Lower lobe of right lung (tissue), 2 donors: ENCODE measurements at regions not wholly inside any gene's neighbourhood (a gene's known extent, or its start where the extent isn't known, plus 50 kb on each side); places are given as distances from the start of the nearest gene placed in this dataset.

Experiments used
- ATAC-seq, 2 donors: fragments of 200-7000 bp; cut with Tn5 transposase; one replicate each; pipeline ENCODE4 v1.9.1; 2020 to 2022; ENCODE audit warnings: mild to moderate bottlenecking in 2 of 2, moderate library complexity in 2 of 2
- DNase-seq: peaks from one replicate; pipeline ENCODE4 v3.0.0-alpha.2; 2020
- H3K27ac ChIP-seq: fragments of 200-600 bp; one replicate; pipeline ENCODE4 v1.8.0; 2022
- H3K27me3 ChIP-seq: fragments of 200-600 bp; one replicate; pipeline ENCODE4 v1.8.0; 2022; ENCODE audit warnings: low read depth
- H3K36me3 ChIP-seq: fragments of 200-600 bp; one replicate; pipeline ENCODE4 v1.8.0; 2022; ENCODE audit warnings: mild to moderate bottlenecking
- H3K4me1 ChIP-seq: fragments of 200-600 bp; one replicate; pipeline ENCODE4 v1.8.0; 2022
- H3K4me3 ChIP-seq: fragments of 200-600 bp; one replicate; pipeline ENCODE4 v1.8.0; 2022; ENCODE audit warnings: mild to moderate bottlenecking
- H3K9me3 ChIP-seq: fragments of 200-600 bp; one replicate; pipeline ENCODE4 v1.8.0; 2022
- CTCF ChIP-seq: fragments of 200-600 bp; IDR thresholded peaks from one replicate; pipeline ENCODE4 v1.8.0; 2022; ENCODE audit warnings: antibody characterized with exemption, mild to moderate bottlenecking
- intact Hi-C: fragments of 100-400 bp; cut with DNase I; formaldehyde crosslinking; loops from one replicate; pipeline ENCODE4 v1.11.0; 2022
- donor health status: DM: no; HTN: yes; CAD: no; lungs with severe emphysema.

DNA sequence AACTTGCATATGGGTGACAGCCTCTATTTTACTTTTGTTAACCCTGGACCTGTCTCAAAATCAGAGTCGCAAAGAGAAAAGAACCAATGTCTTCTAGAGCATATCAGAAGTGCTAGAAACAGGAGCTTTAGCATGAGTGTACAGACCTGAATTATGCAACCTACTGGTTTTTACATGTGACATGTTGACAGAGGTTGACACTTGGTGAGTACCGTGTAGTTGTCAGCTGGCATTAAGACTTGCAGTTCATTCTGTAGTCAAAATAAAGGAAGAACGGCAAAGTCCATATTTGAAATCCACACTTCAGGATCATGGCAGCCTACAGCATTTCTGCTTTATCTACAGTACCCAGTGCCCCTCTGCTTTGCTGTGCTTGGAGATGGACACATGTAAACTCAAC is 291.9 kb upstream of the TENM3 start:
- TF ChIP-seq CTCF = no peak
- Histone ChIP-seq H3K27me3 (no peaks in the 10 kb centered on the region), H3K9me3 (no peaks in the 10 kb centered on the region), H3K27ac (no peak overlapping the region), H3K4me1 (no peaks in the 10 kb centered on the region), H3K36me3 (no peaks in the 10 kb centered on the region), H3K4me3 (no peak overlapping the region)
- DNase-seq (no peak), ATAC-seq (no peak)
- intact Hi-C loops = no loop called here

DNA sequence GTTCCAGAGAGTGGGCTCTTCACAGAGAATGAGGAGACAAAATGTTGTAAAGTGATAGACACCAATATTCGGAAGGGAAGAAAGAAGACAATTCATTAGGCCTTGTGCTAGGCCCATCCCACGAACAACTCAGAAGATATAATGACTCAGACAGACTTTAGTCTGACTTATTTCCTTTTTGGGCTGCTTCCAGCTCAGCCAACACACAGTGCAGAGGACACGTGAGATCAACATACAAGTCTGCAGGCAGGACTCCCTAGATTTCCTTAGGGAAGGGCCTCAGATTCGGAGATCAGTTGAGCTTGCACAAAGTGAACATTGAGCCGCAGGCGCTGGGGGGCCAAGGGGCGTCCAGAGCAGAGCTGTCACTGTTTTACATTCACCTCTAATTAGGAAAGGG is 290.7 kb upstream of the TENM3 start:
- Histone ChIP-seq H3K27ac (no peak overlapping the region), H3K4me1 (no peaks in the 10 kb centered on the region), H3K36me3 (no peaks in the 10 kb centered on the region), H3K9me3 (no peaks in the 10 kb centered on the region), H3K27me3 (no peaks in the 10 kb centered on the region), H3K4me3 (no peak overlapping the region)
- no peak for TF ChIP-seq CTCF
- intact Hi-C loops = no loop called here
- DNase-seq (no peak), ATAC-seq (no peak)

DNA sequence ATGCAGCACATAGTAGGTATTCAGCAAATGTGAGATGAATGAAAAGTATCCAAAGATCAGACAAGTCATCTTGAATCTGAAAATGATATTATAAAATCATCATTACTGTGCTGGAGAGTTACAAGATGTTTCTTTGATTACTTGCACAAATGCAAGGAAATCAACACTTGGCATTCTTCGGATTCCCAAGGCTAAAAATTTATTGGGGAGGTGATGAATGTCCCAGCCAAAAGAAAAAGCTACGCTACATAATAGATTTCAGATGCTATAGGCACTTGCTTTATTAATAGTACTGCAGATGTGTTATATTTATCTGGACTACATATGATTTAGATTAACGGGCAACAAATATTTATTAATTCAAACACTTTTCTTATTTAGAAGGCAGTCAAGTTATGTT is 286.7 kb upstream of the TENM3 start:
- TF ChIP-seq CTCF = no peak
- Histone ChIP-seq H3K4me3 (no peak overlapping the region), H3K36me3 (no peaks in the 10 kb centered on the region), H3K4me1 (no peaks in the 10 kb centered on the region), H3K9me3 (no peaks in the 10 kb centered on the region), H3K27ac (no peak overlapping the region), H3K27me3 (no peaks in the 10 kb centered on the region)
- no peak for DNase-seq
- intact Hi-C loops = no loop called here
- no peak for ATAC-seq

DNA sequence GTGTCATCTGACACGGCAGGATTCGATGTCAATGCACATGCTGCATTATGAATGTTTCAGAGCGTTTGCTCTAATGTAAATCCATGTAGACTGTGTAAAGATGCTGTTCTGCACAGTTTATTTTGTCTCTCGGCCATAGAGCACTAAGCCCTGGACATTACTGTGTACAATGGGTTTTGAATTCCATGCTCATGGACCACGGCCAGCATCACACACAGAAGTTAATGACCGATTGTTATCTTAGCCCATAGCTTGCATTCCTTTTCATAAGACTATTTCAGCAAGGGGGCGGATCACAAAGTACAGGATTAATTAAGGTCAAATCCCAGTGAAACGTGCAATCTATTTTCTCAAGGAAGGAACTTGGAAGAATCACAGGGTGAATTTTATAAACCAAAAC is 286.1 kb upstream of the TENM3 start:
- Histone ChIP-seq H3K27ac (no peak overlapping the region), H3K9me3 (no peaks in the 10 kb centered on the region), H3K27me3 (no peaks in the 10 kb centered on the region), H3K36me3 (no peaks in the 10 kb centered on the region), H3K4me1 (no peaks in the 10 kb centered on the region), H3K4me3 (no peak overlapping the region)
- TF ChIP-seq CTCF = no peak
- no peak for DNase-seq
- peak in 1 of 2 donors; percentile 52 for ATAC-seq
- intact Hi-C loops = no loop called here

DNA sequence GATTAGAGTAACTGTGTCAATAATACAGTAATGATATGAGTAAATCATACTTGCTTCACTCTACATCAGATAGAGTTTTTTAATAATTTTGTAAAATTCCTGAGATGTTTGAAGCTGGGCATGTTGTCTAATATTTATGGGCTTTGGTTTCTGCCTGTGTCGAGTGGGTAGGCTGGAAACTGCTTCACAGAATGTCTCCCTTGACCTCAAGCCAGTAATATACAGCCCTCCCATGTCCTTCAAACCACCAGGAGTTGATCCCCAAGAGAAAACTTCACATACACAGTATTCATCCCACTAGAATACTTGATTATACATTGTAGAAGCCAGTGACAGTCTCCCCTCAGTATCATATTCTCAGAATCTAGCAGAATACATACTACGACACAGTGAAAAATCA is 284.8 kb upstream of the TENM3 start:
- Histone ChIP-seq H3K27me3 (no peaks in the 10 kb centered on the region), H3K9me3 (no peaks in the 10 kb centered on the region), H3K27ac (no peak overlapping the region), H3K4me1 (no peaks in the 10 kb centered on the region), H3K4me3 (no peak overlapping the region), H3K36me3 (no peaks in the 10 kb centered on the region)
- TF ChIP-seq CTCF = no peak
- DNase-seq = no peak
- ATAC-seq = no peak
- intact Hi-C loops = no loop called here

DNA sequence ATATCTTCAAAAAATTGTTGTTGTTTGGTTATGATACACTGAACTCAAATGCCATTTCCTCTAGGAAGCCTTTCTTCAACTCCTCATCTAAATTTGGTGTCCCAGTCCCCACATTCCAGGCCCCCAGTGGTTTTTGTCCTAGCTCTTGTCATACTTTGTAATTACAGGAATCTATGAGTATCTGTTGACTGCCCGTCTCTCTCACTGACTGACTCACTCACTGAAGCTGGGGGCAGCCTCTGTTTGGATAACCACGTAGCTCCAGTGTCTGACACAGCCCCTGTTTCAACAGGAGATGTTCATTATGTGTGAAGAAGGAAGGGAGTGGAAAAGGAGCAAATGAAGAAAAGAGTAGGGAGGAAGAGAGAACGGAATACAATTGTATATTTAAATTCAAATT is 284.1 kb upstream of the TENM3 start:
- intact Hi-C loops = no loop called here
- Histone ChIP-seq H3K27me3 (no peaks in the 10 kb centered on the region), H3K36me3 (no peaks in the 10 kb centered on the region), H3K9me3 (no peaks in the 10 kb centered on the region), H3K4me3 (no peak overlapping the region), H3K27ac (no peak overlapping the region), H3K4me1 (no peaks in the 10 kb centered on the region)
- ATAC-seq = no peak
- DNase-seq = no peak
- TF ChIP-seq CTCF = no peak
